ENCODE measurements at regions not wholly inside any gene's neighbourhood (a gene's known extent, or its start where the extent isn't known, plus 50 kb on each side); places are given as distances from the start of the nearest gene placed in this dataset.

DNA sequence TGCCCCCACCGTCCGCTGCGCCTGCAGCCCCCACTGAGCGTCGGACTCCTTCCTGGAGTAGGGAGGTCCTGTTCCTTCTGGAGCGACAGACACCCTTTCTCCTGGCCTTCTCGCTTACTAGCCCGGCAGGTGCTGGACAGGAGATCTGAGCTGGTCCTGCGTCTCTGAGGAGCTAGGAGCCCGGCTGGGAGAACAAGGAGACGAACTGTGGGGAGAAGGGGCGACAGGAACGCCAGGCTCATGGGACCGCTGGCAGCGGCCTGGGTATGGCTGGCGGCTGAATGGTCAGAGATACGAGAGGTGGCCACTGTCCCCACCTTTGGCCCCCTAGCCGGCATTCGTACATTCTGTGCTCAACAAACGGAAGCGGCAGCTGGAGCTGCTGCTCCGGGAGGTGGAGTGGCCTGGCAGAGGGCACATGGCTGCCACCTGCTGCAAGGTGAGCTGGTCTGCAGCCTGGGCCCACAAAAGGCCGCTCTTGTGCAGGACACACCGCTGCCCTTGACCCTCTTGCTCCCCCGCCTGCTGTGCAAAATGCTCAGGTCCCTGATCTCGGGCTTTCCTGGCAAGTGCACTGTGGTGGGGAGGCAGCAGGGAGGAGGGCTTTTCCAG, 2066.7 kb downstream of the TP53TG3F start:
- no peak for TF ChIP-seq CTCF (IDR thresholded peaks at IDR 0.05; ENCODE audit: insufficient read depth, low read depth, low read length)
- TF ChIP-seq EZH2 (IDR thresholded peaks at IDR 0.05; ENCODE audit: insufficient read depth, low read length) = no peak

Data from astrocyte (in vitro differentiated cells and primary cell).